Ectodermal cell (in vitro differentiated cells): ENCODE measurements at regions not wholly inside any gene's neighbourhood (a gene's known extent, or its start where the extent isn't known, plus 50 kb on each side); places are given as distances from the start of the nearest gene placed in this dataset.

ENCODE experiments used
- H3K27ac ChIP-seq: 2 replicates; pipeline ENCODE4 v1.7.0; 2013; ENCODE audit warnings: mild to moderate bottlenecking, low read depth, low read length; ENCODE audit not compliant: insufficient read depth, poor library complexity, severe bottlenecking
- H3K27me3 ChIP-seq: 2 replicates; pipeline ENCODE4 v1.7.0; 2013; ENCODE audit warnings: mild to moderate bottlenecking, low read length; ENCODE audit not compliant: insufficient read depth, control insufficient read depth, poor library complexity, severe bottlenecking
- H3K36me3 ChIP-seq: one replicate; pipeline ENCODE4 v1.7.0; 2013; ENCODE audit warnings: low read length; ENCODE audit not compliant: control insufficient read depth, insufficient read depth
- H3K4me1 ChIP-seq: one replicate; pipeline ENCODE4 v1.7.0; 2013; ENCODE audit warnings: low read length; ENCODE audit not compliant: control insufficient read depth, insufficient read depth
- H3K4me3 ChIP-seq: 2 replicates; pipeline ENCODE4 v1.7.0; 2013; ENCODE audit warnings: low read depth, low read length, control low read depth; ENCODE audit not compliant: insufficient read depth
- H3K9me3 ChIP-seq: 2 replicates; pipeline ENCODE4 v1.7.0; 2013; ENCODE audit warnings: mild to moderate bottlenecking, low read length, moderate library complexity; ENCODE audit not compliant: control insufficient read depth
- WGBS, 2 experiments: methylation state at CpG; one replicate each; pipeline ENCODE4 v1.1.7; 2013; ENCODE audit warnings: missing lambda C conversion rate in 2 of 2; 5-methylcytosine and 5-hydroxymethylcytosine counted together

GRCh38 chr3:111282024-111282423, 210.4 kb downstream of the NECTIN3 start:
- H3K4me3 ChIP-seq: no peak overlapping the region
- H3K36me3 ChIP-seq: no peaks in the 10 kb centered on the region
- no peak overlapping the region for H3K27ac ChIP-seq
- no peaks in the 10 kb centered on the region for H3K9me3 ChIP-seq
- peaks cover 24% of the 10 kb centered on the region for H3K4me1 ChIP-seq
- no peaks in the 10 kb centered on the region for H3K27me3 ChIP-seq
- 85 to 87% methylated on average over 6 of the region's 6 CpGs for WGBS, 2 experiments

DNA sequence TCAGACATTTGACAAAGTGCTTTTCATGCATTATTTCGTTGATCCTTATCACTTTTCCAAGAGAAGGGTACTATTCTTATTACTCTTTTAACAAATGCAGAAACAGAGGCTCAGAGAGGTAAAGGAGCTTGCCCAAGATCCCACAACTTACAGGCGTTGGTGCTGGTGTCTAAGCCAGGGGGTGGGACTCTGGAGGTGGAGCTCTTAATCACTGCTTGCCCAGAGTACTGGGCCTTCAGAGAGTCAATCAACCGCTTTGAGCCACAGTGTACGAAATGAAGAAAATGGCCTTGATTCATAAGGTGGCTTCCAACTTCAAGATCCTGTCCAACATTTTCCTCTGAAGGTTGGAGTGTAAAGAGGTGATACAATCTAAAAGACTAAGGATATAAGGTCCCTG, 211.5 kb downstream of the NECTIN3 start:
- Histone ChIP-seq H3K27ac (no peak overlapping the region), H3K4me3 (no peak overlapping the region), H3K9me3 (no peaks in the 10 kb centered on the region), H3K27me3 (no peaks in the 10 kb centered on the region), H3K4me1 (peaks cover 17% of the 10 kb centered on the region), H3K36me3 (no peaks in the 10 kb centered on the region)
- WGBS, 2 experiments: 92 to 93% methylated on average over 4 of the region's 4 CpGs

DNA sequence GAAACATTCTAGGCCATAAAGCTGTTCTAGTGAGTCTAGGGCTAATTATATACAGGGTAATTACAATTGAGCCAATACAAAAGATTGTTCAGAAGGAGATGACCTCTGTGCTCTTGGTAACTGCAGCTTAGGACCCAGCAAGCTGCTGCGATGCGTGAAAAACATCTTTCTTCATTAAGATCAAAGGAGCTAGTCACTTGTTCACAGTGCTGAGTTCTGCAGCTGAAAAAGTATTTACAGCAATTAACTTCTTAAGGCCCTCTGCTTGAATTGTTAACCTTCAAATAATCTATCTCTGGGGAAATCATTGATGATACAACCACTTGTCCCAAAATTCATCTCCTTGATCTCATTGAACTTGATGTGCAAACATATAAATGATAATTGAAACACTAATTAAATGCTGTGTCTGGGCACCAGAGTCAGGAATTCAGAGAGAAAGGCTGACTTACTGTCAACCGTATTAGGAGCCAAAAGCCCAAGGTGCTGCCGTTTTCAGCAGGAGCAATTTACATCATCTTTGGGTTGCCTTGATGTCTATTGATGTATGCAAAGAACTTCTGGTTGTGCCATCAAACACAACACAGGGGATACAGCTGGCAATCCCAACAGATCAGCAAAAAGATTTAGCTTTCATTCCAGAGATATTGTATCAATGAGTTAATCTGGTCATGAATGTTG, 213.0 kb downstream of the NECTIN3 start:
- peaks cover 17% of the 10 kb centered on the region for H3K4me1 ChIP-seq
- no peak overlapping the region for H3K27ac ChIP-seq
- no peaks in the 10 kb centered on the region for H3K36me3 ChIP-seq
- WGBS, 2 experiments: 86 to 87% methylated on average over 4 of the region's 4 CpGs
- H3K27me3 ChIP-seq: no peaks in the 10 kb centered on the region
- no peaks in the 10 kb centered on the region for H3K9me3 ChIP-seq
- H3K4me3 ChIP-seq: no peak overlapping the region

DNA sequence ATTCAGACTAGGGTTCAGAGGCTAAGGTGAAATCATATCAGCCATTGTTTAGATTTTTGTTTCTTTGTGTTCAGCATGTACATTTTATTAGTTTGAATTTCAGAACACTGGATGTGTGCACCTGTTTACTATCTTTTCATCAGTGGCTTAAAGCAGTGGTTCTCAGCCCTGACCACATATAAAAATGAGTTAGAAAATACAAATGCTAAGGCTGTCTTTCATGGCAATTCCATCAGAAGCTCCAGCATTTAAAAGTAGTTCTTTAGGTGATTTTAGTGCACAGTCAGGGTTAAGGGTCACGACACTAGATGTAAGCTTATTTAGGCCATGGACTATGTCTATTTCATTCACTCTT, 213.5 kb downstream of the NECTIN3 start:
- no peaks in the 10 kb centered on the region for H3K9me3 ChIP-seq
- H3K4me3 ChIP-seq: no peak overlapping the region
- no peak overlapping the region for H3K27ac ChIP-seq
- H3K36me3 ChIP-seq: no peaks in the 10 kb centered on the region
- peaks cover 17% of the 10 kb centered on the region for H3K4me1 ChIP-seq
- no peaks in the 10 kb centered on the region for H3K27me3 ChIP-seq
- 86 to 100% methylated on average over 1 of the region's 1 CpG for WGBS, 2 experiments

DNA sequence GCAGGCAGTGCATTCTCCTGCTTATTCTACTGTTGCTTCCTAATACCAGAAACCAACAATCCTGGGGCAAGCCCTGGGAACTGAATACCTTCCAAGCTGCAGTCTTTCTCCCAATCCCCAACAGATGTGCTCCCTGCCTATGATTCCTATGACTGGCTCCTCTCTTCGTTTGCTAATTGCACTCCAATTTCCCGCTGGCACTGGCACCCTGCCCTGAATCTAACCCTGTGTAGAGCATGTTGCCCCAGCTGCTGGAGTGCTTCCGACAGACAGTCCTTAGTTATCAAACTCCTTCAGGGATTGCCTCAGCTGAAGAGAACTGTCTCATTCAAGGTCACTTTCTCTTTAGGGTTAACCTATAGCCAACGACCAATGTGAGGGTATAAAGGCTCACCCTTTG, 214.1 kb downstream of the NECTIN3 start:
- WGBS, 2 experiments: 88 to 92% methylated on average over 4 of the region's 4 CpGs
- Histone ChIP-seq H3K9me3 (no peaks in the 10 kb centered on the region), H3K27ac (no peak overlapping the region), H3K27me3 (no peaks in the 10 kb centered on the region), H3K4me3 (no peak overlapping the region), H3K36me3 (no peaks in the 10 kb centered on the region), H3K4me1 (peaks cover 17% of the 10 kb centered on the region)

DNA sequence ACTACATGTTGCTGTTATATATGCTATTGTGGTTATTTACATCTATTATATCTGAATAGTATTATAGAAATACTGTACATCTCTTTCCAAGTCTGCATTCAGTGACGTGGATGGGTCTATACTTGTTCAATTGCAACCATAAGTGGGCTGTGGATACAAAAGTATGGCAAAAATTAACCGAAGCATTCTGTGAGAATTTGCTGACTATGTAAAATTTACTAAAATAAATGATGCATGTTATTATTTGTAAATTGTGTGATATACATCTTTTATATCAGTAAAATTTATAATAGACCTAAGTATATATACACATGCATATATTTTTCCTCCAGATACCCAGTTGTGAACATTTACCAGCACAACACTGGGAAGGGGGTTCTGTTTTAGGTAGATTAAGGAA, 215.1 kb downstream of the NECTIN3 start:
- 90 to 100% methylated on average over 2 of the region's 2 CpGs for WGBS, 2 experiments

GRCh38 chr3:111292117-111292516, 220.5 kb downstream of the NECTIN3 start:
- Histone ChIP-seq H3K27ac (no peak overlapping the region), H3K4me3 (no peak overlapping the region), H3K36me3 (no peaks in the 10 kb centered on the region), H3K27me3 (no peaks in the 10 kb centered on the region), H3K4me1 (no peaks in the 10 kb centered on the region), H3K9me3 (peaks cover 3% of the 10 kb centered on the region)
- 89 to 95% methylated on average over 2 of the region's 2 CpGs for WGBS, 2 experiments

More for the DNA sequence above, 215.1 kb downstream of the NECTIN3 start:
- Histone ChIP-seq H3K9me3 (no peaks in the 10 kb centered on the region), H3K4me1 (peaks cover 17% of the 10 kb centered on the region), H3K27ac (no peak overlapping the region), H3K27me3 (no peaks in the 10 kb centered on the region), H3K36me3 (no peaks in the 10 kb centered on the region), H3K4me3 (no peak overlapping the region)

DNA sequence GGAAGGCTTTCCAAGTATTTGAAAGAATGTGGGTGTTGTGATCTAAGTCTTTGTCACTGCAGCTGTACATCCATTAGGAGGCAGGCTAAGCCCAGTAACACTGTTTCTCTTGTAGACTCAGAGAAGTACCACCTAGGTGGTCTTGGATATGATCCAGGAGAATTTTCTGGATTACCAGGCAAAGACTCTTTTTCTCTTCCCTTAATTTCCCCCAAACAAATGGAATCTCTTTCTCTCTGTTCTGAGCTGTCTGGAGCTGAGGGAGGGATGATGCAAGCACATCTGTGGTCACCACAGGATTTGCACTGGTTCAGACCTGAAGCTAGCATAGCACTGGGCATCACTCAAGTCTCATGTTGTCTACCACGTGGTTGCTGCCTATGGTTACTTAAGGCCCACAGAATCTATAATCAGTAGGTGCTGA, 227.6 kb downstream of the NECTIN3 start:
- H3K36me3 ChIP-seq: no peaks in the 10 kb centered on the region
- no peak overlapping the region for H3K27ac ChIP-seq
- no peaks in the 10 kb centered on the region for H3K27me3 ChIP-seq
- peaks cover 3% of the 10 kb centered on the region for H3K4me1 ChIP-seq
- peaks cover 3% of the 10 kb centered on the region for H3K9me3 ChIP-seq
- H3K4me3 ChIP-seq: no peak overlapping the region
- WGBS, 2 experiments: 88 to 94% methylated on average over 1 of the region's 1 CpG

- Histone ChIP-seq H3K27me3 (no peaks in the 10 kb centered on the region), H3K4me1 (peaks cover 3% of the 10 kb centered on the region), H3K9me3 (no peaks in the 10 kb centered on the region), H3K36me3 (no peaks in the 10 kb centered on the region), H3K4me3 (no peak overlapping the region), H3K27ac (no peak overlapping the region)
Measured at GRCh38 chr3:111301238-111301798, 229.7 kb downstream of the NECTIN3 start.

DNA sequence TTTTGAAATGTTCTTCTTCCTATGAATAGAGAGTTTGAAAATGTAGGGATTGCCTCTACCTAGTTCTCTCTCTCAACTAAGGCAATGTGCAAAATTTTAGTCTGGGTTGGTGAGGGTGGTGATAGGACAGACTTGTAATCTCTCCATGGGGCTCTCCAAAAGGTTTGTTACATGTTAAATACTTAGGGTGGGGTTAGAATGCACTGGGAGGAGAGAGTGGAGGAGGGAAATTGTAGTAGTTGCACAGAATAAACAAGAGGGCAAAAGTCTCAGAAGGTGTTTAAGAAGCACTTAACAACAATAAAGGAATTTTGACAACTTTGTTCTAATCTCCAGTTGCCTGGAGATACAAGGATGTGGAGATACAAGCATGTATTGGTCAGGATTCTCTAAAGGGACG, 230.4 kb downstream of the NECTIN3 start:
- Histone ChIP-seq H3K4me1 (peaks cover 3% of the 10 kb centered on the region), H3K4me3 (no peak overlapping the region), H3K27me3 (no peaks in the 10 kb centered on the region), H3K27ac (no peak overlapping the region), H3K36me3 (no peaks in the 10 kb centered on the region), H3K9me3 (no peaks in the 10 kb centered on the region)
- WGBS, 2 experiments: 92 to 93% methylated on average over 1 of the region's 1 CpG
